Islet of Langerhans (tissue), 1 donor: ENCODE measurements at regions not wholly inside any gene's neighbourhood (a gene's known extent, or its start where the extent isn't known, plus 50 kb on each side); places are given as distances from the start of the nearest gene placed in this dataset.
"Not testable (repeated sequence)": the region's sequence is repeated elsewhere in the genome, so short reads cannot be mapped to it uniquely, and the experiment has no call there.

Experiments used
- FAIRE-seq: peaks from one replicate; lab custom pipeline; 2011; peaks lifted over from hg19 to GRCh38; lab: Jason Lieb, UNC

DNA sequence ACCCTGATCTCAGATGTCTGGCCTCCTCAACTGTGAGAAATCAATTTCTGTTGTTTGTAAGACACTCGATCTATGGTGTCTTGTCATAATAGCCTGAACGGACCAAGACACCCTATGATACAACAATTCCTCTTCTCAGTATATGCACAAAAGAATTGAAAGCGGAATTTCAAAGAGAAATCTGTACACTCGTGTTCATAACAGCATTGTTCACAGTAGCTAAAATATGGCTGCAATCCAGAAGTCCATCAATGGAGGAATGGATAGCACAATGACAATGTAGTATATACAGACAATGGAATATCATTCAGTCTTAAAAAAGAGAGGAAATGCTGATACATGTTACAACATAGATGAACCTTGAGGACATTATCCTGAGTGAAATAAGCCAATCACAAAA, 354.6 kb downstream of the SFMBT2 start:
- no peak for FAIRE-seq

DNA sequence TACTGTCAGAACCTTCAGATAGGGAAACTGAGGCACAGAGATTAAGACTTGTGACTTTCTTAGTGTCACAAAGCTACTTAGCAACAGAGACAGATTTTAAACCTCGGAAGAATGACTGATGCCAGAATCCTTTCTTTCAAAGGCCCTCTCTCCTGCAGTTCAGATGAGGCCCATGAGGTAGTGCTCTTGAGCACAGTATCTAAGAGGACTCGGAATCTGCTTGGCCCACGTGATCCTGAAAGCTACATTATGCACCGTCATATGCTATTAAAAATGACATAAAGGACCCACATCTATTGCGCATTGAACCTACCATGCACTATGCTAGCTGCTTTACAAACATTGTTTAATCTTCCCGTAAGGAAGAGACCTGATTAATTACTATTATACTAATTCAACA, 355.9 kb downstream of the SFMBT2 start:
- no peak for FAIRE-seq

DNA sequence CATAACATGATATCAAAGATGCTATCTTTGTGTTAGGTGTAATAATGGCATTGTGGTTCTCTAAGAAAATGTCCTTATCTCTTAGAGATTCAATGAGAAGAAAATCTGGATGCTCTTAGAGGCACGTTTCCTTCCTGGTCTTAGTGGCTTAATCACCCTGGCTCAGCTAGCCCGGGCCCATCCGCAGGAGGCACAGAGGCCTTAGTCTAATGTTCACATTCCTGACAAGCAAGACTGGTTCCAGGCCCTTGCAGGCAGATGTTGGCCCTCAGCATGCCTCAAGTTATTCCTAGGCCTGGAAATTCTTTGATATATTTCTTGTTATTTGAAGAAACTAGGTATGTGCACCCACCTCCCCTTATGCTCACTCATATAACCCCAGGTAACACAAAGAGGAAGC, 357.6 kb downstream of the SFMBT2 start:
- no peak for FAIRE-seq

GRCh38 chr10:7050024-7050423, 360.8 kb downstream of the SFMBT2 start:
- not testable (repeated sequence) for FAIRE-seq

GRCh38 chr10:7048061-7048460, 362.8 kb downstream of the SFMBT2 start:
- FAIRE-seq = no peak

- FAIRE-seq = no peak
These were observed 364.2 kb downstream of the SFMBT2 start for GRCh38 chr10:7046615-7047014.

GRCh38 chr10:7045891-7046599, 364.8 kb downstream of the SFMBT2 start:
- FAIRE-seq = no peak

DNA sequence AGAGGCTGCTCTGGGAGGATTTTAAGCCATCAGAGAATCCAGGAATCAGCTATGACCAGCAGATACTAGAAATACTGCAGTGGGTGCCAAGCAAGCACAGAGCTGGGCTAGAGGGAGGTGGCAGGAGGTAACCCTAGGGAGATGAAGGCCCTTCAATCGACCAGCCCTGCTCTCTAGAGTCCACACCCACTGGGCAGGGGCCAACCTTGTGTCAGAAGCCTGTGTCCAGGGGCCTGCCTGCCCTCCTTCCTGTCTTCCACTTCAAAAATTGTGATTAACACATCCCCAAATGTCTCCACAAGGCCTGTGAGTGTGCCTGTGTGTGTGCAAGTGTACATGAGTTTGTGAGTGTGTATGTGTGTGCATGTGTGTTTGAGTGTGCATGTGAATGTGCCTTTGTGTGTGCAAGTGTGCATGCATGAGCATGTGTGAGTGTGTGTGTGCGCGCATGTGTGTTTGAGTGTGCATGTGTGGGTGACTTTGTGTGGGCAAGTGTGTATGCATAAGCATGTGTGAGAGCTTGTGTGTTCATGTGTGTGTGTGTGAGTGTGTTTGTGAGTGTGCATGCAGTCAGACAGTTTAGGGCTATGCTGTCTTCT, 367.7 kb downstream of the SFMBT2 start:
- FAIRE-seq = no peak

GRCh38 chr10:7042419-7043054, 368.3 kb downstream of the SFMBT2 start:
- FAIRE-seq = no peak

DNA sequence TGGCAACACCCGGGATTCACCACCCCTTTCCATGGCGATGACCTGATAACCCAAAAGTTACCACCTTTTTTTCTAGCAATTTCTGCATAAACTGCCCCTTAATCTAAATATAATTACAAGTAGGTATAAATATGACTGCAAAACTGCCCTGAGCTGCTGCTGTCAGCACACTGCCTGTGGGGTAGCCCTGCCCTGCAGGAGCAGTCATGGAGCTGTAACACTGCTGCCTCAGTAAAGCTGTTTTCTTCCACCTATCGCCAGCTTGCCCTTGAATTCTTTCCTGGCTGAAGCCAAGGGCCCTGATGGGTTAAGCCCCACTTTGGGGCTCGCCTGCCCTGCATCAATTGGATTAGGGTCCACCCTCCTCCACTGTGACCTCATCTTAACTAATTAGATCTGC, 368.8 kb downstream of the SFMBT2 start:
- no peak for FAIRE-seq

GRCh38 chr10:7040681-7041080, 370.2 kb downstream of the SFMBT2 start:
- FAIRE-seq = no peak

- no peak for FAIRE-seq
These were observed 371.0 kb downstream of the SFMBT2 start for GRCh38 chr10:7039859-7040258.

GRCh38 chr10:7038416-7038815, 372.4 kb downstream of the SFMBT2 start:
- no peak for FAIRE-seq

DNA sequence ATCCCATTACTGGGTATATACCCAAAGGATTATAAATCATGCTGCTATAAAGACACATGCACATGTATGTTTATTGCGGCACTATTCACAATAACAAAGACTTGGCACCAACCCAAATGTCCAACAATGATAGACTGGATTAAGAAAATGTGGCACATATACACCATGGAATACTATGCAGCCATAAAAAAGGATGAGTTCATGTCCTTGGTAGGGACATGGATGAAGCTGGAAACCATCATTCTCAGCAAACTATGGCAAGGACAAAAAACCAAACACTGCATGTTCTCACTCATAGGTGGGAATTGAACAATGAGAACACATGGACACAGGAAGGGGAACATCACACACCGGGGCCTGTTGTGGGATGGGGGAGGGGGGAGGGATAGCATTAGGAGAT, 373.4 kb downstream of the SFMBT2 start:
- FAIRE-seq = not testable (repeated sequence)

DNA sequence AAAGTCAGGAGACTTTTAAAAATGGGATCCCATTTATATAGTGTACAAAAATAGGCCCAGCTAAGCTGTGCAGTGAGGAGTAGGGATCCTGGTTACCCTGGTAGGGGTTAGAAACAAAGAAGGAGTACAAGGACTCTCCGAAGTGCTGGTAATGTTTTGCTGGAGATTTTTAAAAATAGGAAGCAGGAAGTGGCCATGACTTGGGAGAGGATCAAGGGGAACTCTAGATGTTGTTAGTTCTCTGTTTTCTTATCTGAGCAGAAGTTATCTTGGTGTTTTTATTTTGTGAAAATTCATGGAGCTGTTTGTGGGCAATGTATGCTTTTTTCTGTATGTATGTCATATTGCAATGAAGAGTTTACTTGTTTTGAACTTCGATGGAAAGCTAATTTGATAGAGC, 373.9 kb downstream of the SFMBT2 start:
- no peak for FAIRE-seq

DNA sequence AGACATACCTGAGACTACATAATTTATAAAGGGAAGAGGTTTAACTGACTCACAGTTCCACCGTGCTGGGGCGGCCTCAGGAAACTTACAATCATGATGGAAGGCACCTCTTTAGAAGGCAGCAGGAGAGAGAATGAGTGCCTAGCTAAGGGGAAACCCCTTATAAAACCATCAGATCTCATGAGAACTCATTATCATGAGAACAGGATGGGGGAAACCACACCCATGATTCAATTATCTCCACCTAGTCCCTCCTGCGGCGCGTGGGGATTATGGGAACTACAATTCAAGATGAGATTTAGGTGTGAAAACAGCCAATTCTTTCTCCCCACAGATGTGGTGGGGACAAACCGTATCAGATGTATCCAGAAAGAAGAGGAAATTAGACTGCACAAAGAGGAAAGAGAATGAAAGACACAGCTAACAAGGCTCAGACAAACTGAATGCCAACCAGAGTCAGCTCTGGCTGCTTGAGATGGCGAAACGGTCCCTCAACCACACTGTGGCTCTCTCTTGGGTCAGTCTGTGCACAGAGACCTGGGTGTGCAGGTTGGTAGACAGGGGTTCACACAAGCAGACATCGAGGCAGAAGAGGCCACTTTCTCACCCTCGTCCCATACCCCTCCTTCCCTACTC, 375.6 kb downstream of the SFMBT2 start:
- no peak for FAIRE-seq

DNA sequence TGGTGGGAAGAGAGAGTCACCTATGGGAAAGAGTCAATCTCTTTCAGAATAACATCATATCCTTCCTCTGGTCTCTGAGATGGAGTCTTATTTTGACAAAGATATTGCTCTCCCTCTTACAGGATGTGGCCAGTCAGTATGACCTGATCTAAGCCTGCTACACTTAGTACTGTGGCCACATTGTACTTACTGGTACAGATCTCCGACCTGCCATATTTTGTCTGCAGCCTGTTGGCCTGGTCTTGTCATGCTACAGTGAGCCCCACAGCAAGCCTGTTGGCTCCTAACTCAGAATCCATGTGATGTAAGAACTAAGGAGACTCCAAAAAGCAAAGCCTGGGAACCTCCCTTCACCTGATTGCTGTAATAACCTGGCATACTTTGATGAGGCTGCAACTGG, 377.8 kb downstream of the SFMBT2 start:
- FAIRE-seq = no peak

GRCh38 chr10:7030134-7030855, 380.5 kb downstream of the SFMBT2 start:
- FAIRE-seq = no peak

DNA sequence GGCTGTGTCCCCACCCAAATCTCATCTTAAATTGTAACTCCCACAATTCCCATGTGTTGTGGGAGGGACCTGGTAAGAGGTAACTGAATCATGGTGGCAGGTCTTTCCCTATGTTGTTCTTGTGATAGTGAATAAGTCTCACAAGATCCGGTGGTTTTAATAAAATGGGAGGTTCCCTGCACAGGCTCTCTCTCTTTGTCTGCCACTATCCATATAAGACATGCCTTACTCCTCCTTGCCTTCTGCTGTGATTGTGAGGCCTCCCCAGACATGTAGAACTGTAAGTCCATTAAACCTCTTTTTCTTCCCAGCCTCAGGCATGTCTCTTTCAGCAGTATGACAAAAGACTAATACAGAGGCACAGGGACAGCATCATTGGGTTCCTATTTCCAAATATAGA, 381.2 kb downstream of the SFMBT2 start:
- FAIRE-seq = no peak

- FAIRE-seq = no peak
These were observed 382.0 kb downstream of the SFMBT2 start for GRCh38 chr10:7028809-7029166.

GRCh38 chr10:7027913-7028808, 382.7 kb downstream of the SFMBT2 start:
- FAIRE-seq = no peak
